HepG2 (cell line): ENCODE measurements at regions not wholly inside any gene's neighbourhood (a gene's known extent, or its start where the extent isn't known, plus 50 kb on each side); places are given as distances from the start of the nearest gene placed in this dataset.

Source experiments
- ATAC-seq: fragments of 200-7000 bp; cut with Tn5 transposase; 3 replicates; pipeline ENCODE4 v1.9.1; 2020; ENCODE audit warnings: mild to moderate bottlenecking, moderate library complexity
- BruUV-seq: library from RNA; stranded (reverse); fragments of 400-500 nt; replicated peaks from 2 replicates; lab custom pipeline; 2021; lab: Mats Ljungman, UMichigan
- CTCF ChIA-PET: fragments of 300-600 bp; formaldehyde crosslinking; extraction: SDS; loops from one replicate; lab custom pipeline; 2021; ENCODE audit warnings: low total read pairs, inconsistent platforms, low intra/inter-chr PET ratio; lab: Yijun Ruan, JAX
- POLR2A ChIA-PET: fragments of 350-600 bp; sonication (Branson Sonifier 250); formaldehyde crosslinking; loops from one replicate; lab custom pipeline; 2020; ENCODE audit warnings: antibody characterized with exemption, inconsistent platforms; lab: Yijun Ruan, JAX
- DNase-seq: peaks from one replicate; pipeline ENCODE4 v3.0.0-alpha.2; 2015; ENCODE audit warnings: low spot score
- FAIRE-seq: peaks from 3 replicates; lab custom pipeline; 2011; peaks lifted over from hg19 to GRCh38; lab: Jason Lieb, UNC
- H2AFZ ChIP-seq: one replicate; pipeline ENCODE4 v1.6.1; 2011; ENCODE audit warnings: low read length, inconsistent platforms
- H3K27ac ChIP-seq: fragments of 300-600 bp; 3 replicates; pipeline ENCODE4 v1.8.0; 2011; ENCODE audit warnings: mixed run types, mild to moderate bottlenecking, mixed read lengths, low read length, inconsistent platforms; ENCODE audit not compliant: insufficient read depth; ENCODE audit errors: extremely low read length
- H3K27me3 ChIP-seq, 2 experiments: fragments of 200-600 bp in 1 of 2; 2 replicates in 1 of 2; 3 replicates in 1 of 2; pipeline versions ENCODE4 v1.6.0 to v1.8.0; 2011; ENCODE audit warnings: low read length in 2 of 2, mild to moderate bottlenecking in 2 of 2, moderate library complexity in 2 of 2, inconsistent platforms in 1 of 2; ENCODE audit not compliant: insufficient read depth in 2 of 2, control insufficient read depth in 1 of 2
- H3K36me3 ChIP-seq, 2 experiments: fragments of 200-600 bp in 1 of 2; replicated peaks in 1 of 2; 2 replicates in 1 of 2; 3 replicates in 1 of 2; pipeline versions ENCODE4 v1.5.1 to v1.8.0; 2011; ENCODE audit warnings: low read length in 2 of 2, inconsistent platforms in 1 of 2; ENCODE audit not compliant: insufficient read depth in 2 of 2, control insufficient read depth in 1 of 2
- H3K4me1 ChIP-seq: 2 replicates; pipeline ENCODE4 v1.5.1; 2012; ENCODE audit warnings: low read length, inconsistent platforms; ENCODE audit not compliant: insufficient read depth
- H3K4me2 ChIP-seq: 2 replicates; pipeline ENCODE4 v1.6.0; 2011; ENCODE audit warnings: low read depth, low read length, inconsistent platforms
- H3K4me3 ChIP-seq, 3 experiments: fragments of 200-600 bp in 1 of 3; sonication (generic), shearing (Covaris generic) in 1 of 3; replicated peaks in 1 of 3; 2 replicates each; pipeline ENCODE4 v1.5.1; 2011 to 2016; ENCODE audit warnings: low read length in 3 of 3, inconsistent platforms in 2 of 3, low read depth in 2 of 3, mild to moderate bottlenecking in 2 of 3, control low read depth in 1 of 3, mixed read lengths in 1 of 3; ENCODE audit not compliant: insufficient read depth in 1 of 3
- H3K79me2 ChIP-seq: one replicate; pipeline ENCODE4 v1.6.1; 2011; ENCODE audit warnings: low read length, inconsistent platforms; ENCODE audit not compliant: insufficient read depth
- H3K9ac ChIP-seq: 2 replicates; pipeline ENCODE4 v1.6.0; 2011; ENCODE audit warnings: mild to moderate bottlenecking, low read depth, low read length, inconsistent platforms; ENCODE audit not compliant: insufficient read depth
- H3K9me3 ChIP-seq: 2 replicates; pipeline ENCODE4 v1.5.1; 2012; ENCODE audit warnings: mild to moderate bottlenecking, low read length
- H4K20me1 ChIP-seq: 2 replicates; pipeline ENCODE4 v1.6.0; 2011; ENCODE audit warnings: inconsistent platforms, mild to moderate bottlenecking, low read length, moderate library complexity; ENCODE audit not compliant: insufficient read depth
- DNMT1 ChIP-seq: sonication (generic); formaldehyde crosslinking; IDR thresholded peaks from 2 replicates; pipeline ENCODE4 v1.5.1; 2020; ENCODE audit warnings: mild to moderate bottlenecking, missing genetic modification reagents
- GLI4 ChIP-seq: sonication (generic); formaldehyde crosslinking; IDR thresholded peaks from 2 replicates; pipeline ENCODE4 v1.5.1; 2020; ENCODE audit warnings: missing genetic modification reagents, mild to moderate bottlenecking, moderate library complexity, borderline replicate concordance
- MEIS1 ChIP-seq: sonication (generic); formaldehyde crosslinking; IDR thresholded peaks from 2 replicates; pipeline ENCODE4 v1.9.0; 2021; ENCODE audit warnings: mild to moderate bottlenecking, missing genetic modification reagents, moderate library complexity, borderline replicate concordance
- NCOA2 ChIP-seq: sonication (generic); formaldehyde crosslinking; IDR thresholded peaks from 2 replicates; pipeline ENCODE4 v1.8.0; 2022; ENCODE audit warnings: inconsistent platforms
- NFE2L2 ChIP-seq: fragments of 150-350 bp; IDR thresholded peaks from 2 replicates; pipeline ENCODE4 v1.6.1; 2014; ENCODE audit warnings: low read length
- NPAS2 ChIP-seq: sonication (generic); formaldehyde crosslinking; IDR thresholded peaks from 2 replicates; pipeline ENCODE4 v1.8.0; 2022; ENCODE audit warnings: mild to moderate bottlenecking, missing genetic modification reagents, borderline replicate concordance
- ZMYM2 ChIP-seq: sonication (generic); formaldehyde crosslinking; IDR thresholded peaks from 2 replicates; pipeline ENCODE4 v1.8.0; 2022; ENCODE audit warnings: mild to moderate bottlenecking, missing genetic modification reagents
- ZNF263 ChIP-seq: sonication (generic); formaldehyde crosslinking; IDR thresholded peaks from 2 replicates; pipeline ENCODE4 v1.4.0; 2020; ENCODE audit warnings: missing genetic modification reagents
- ZNF317 ChIP-seq: sonication (generic); formaldehyde crosslinking; IDR thresholded peaks from 2 replicates; pipeline ENCODE4 v1.5.0; 2020; ENCODE audit warnings: mild to moderate bottlenecking, missing genetic modification reagents
- ZSCAN29 ChIP-seq: sonication (generic); formaldehyde crosslinking; conservative IDR thresholded peaks from 2 replicates; pipeline ENCODE4 v1.4.0; 2020; ENCODE audit warnings: mild to moderate bottlenecking, missing genetic modification reagents
- WGBS: methylation state at CpG from one replicate; pipeline ENCODE4 v1.1.6; 2017; ENCODE audit warnings: low lambda C conversion rate; 5-methylcytosine and 5-hydroxymethylcytosine counted together
- in situ Hi-C: cut with HindIII; loops from 2 replicates; pipeline ENCODE4 v1.10.0; 2017; ENCODE audit warnings: low pct_unique_long_range_greater_than_20kb; ENCODE audit not compliant: extremely low pct_ligation_motif_present
- intact Hi-C: fragments of 100-400 bp; cut with micrococcal nuclease; formaldehyde crosslinking; loops from one replicate; pipeline ENCODE4 v1.10.0; 2022; ENCODE audit not compliant: unreplicated experiment
- TF ChIP-seq, protein P1 (sequence below), 2 experiments: IDR thresholded peaks; 2 replicates each; pipeline ENCODE4 v1.6.1; 2011 to 2012; ENCODE audit warnings: low read length in 2 of 2, borderline replicate concordance in 1 of 2, low read depth in 1 of 2, mild to moderate bottlenecking in 1 of 2, moderate library complexity in 1 of 2

- Histone ChIP-seq H3K27me3 (no peaks in the 10 kb centered on the region; a peak in 1 of 5 replicates), H3K27ac (no peak overlapping the region), H3K9ac (no peak overlapping the region), H3K4me2 (no peak overlapping the region), H3K4me3 (no peak overlapping the region), H4K20me1 (no peaks in the 10 kb centered on the region), H3K4me1 (no peaks in the 10 kb centered on the region), H2AFZ (no peak overlapping the region), H3K9me3 (no peaks in the 10 kb centered on the region), H3K79me2 (no peaks in the 10 kb centered on the region), H3K36me3 (no peaks in the 10 kb centered on the region)
- no peak for ATAC-seq
- POLR2A ChIA-PET = no interaction called here
- WGBS = 7% methylated on average over 8 of the region's 8 CpGs
- FAIRE-seq = no peak
- intact Hi-C loops = loop anchor here (10.0 kb wide), 1 partner anchor 51 kb away; no protein-coding TSS in a partner anchor
- no peak for DNase-seq
- TF ChIP-seq MEIS1 (CRISPR knock-in tag) (no peak), DNMT1 (CRISPR knock-in tag) (no peak), NCOA2 (CRISPR knock-in tag) (no peak), ZMYM2 (CRISPR knock-in tag) (no peak), ZNF263 (CRISPR knock-in tag) (no peak)
- TF ChIP-seq, all 625 proteins: peak for 0
- in situ Hi-C loops = no loop called here
- CTCF ChIA-PET = no interaction called here
- BruUV-seq = no TSS peak
Observed at GRCh38 chr18:2263303-2263890, 307.9 kb downstream of the METTL4 start.

- BruUV-seq = no TSS peak
- no peak overlapping the region for H3K9ac ChIP-seq
- H4K20me1 ChIP-seq = no peaks in the 10 kb centered on the region
- ATAC-seq (no peak), DNase-seq (no peak), FAIRE-seq (no peak)
- no peak overlapping the region for H2AFZ ChIP-seq
- H3K4me1 ChIP-seq = no peaks in the 10 kb centered on the region
- no peak overlapping the region for H3K4me2 ChIP-seq
- 10% methylated on average over 2 of the region's 2 CpGs for WGBS
- POLR2A ChIA-PET = no interaction called here
- no peak overlapping the region for H3K4me3 ChIP-seq
- no peaks in the 10 kb centered on the region for H3K9me3 ChIP-seq
- H3K27ac ChIP-seq = no peak overlapping the region
- no peaks in the 10 kb centered on the region for H3K36me3 ChIP-seq
- CTCF ChIA-PET = no interaction called here
- TF ChIP-seq ZNF317 (CRISPR knock-in tag) = no peak
- TF ChIP-seq NFE2L2 = no peak
- no peak for TF ChIP-seq NPAS2
- TF ChIP-seq GLI4 (CRISPR knock-in tag) = no peak
- TF ChIP-seq, protein P1, sequence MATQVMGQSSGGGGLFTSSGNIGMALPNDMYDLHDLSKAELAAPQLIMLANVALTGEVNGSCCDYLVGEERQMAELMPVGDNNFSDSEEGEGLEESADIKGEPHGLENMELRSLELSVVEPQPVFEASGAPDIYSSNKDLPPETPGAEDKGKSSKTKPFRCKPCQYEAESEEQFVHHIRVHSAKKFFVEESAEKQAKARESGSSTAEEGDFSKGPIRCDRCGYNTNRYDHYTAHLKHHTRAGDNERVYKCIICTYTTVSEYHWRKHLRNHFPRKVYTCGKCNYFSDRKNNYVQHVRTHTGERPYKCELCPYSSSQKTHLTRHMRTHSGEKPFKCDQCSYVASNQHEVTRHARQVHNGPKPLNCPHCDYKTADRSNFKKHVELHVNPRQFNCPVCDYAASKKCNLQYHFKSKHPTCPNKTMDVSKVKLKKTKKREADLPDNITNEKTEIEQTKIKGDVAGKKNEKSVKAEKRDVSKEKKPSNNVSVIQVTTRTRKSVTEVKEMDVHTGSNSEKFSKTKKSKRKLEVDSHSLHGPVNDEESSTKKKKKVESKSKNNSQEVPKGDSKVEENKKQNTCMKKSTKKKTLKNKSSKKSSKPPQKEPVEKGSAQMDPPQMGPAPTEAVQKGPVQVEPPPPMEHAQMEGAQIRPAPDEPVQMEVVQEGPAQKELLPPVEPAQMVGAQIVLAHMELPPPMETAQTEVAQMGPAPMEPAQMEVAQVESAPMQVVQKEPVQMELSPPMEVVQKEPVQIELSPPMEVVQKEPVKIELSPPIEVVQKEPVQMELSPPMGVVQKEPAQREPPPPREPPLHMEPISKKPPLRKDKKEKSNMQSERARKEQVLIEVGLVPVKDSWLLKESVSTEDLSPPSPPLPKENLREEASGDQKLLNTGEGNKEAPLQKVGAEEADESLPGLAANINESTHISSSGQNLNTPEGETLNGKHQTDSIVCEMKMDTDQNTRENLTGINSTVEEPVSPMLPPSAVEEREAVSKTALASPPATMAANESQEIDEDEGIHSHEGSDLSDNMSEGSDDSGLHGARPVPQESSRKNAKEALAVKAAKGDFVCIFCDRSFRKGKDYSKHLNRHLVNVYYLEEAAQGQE (IDR thresholded peaks at IDR 0.05; ENCODE audit: borderline replicate concordance in 1 of 2, low read depth in 1 of 2, low read length in 2 of 2) = peak in 1 of 2 experiments; percentile 41; a peak in 1 of 4 replicates
- TF ChIP-seq ZSCAN29 (CRISPR knock-in tag) = no peak
- in situ Hi-C loops (no loop called here), intact Hi-C loops (no loop called here)
- no peaks in the 10 kb centered on the region for H3K79me2 ChIP-seq
- H3K27me3 ChIP-seq = no peaks in the 10 kb centered on the region
Observed at GRCh38 chr18:2274613-2275012, 296.7 kb downstream of the METTL4 start.
